Mesodermal cell (in vitro differentiated cells): ENCODE measurements at regions not wholly inside any gene's neighbourhood (a gene's known extent, or its start where the extent isn't known, plus 50 kb on each side); places are given as distances from the start of the nearest gene placed in this dataset.
"Not testable (repeated sequence)": the region's sequence is repeated elsewhere in the genome, so short reads cannot be mapped to it uniquely, and the experiment has no call there.

ENCODE experiments used
- H3K27ac ChIP-seq: 2 replicates; pipeline ENCODE4 v1.7.0; 2013; ENCODE audit warnings: mild to moderate bottlenecking, low read depth, low read length, moderate library complexity; ENCODE audit not compliant: severe bottlenecking
- H3K36me3 ChIP-seq: 2 replicates; pipeline ENCODE4 v1.7.1; 2013; ENCODE audit warnings: mild to moderate bottlenecking, low read length, moderate library complexity; ENCODE audit not compliant: control insufficient read depth, insufficient read depth
- H3K4me1 ChIP-seq: one replicate; pipeline ENCODE4 v1.7.1; 2013; ENCODE audit warnings: mild to moderate bottlenecking, low read length; ENCODE audit not compliant: insufficient read depth, control insufficient read depth, poor library complexity, severe bottlenecking
- H3K4me3 ChIP-seq: 2 replicates; pipeline ENCODE4 v1.7.0; 2013; ENCODE audit warnings: low read length, control low read depth, mild to moderate bottlenecking; ENCODE audit not compliant: insufficient read depth, poor library complexity, severe bottlenecking; ENCODE audit errors: extremely low read depth
- H3K9me3 ChIP-seq: 2 replicates; pipeline ENCODE4 v1.7.1; 2013; ENCODE audit warnings: mild to moderate bottlenecking, low read length, moderate library complexity; ENCODE audit not compliant: control insufficient read depth
- WGBS, 2 experiments: methylation state at CpG; one replicate each; pipeline ENCODE4 v1.1.5; 2013; ENCODE audit warnings: missing lambda C conversion rate in 2 of 2; ENCODE audit not compliant: insufficient coverage in 2 of 2; 5-methylcytosine and 5-hydroxymethylcytosine counted together

- Histone ChIP-seq H3K9me3 (no peaks in the 10 kb centered on the region), H3K27ac (no peak overlapping the region), H3K4me1 (no peaks in the 10 kb centered on the region), H3K36me3 (no peaks in the 10 kb centered on the region), H3K4me3 (no peak overlapping the region)
These were observed 518.6 kb upstream of the NUDT12 start for GRCh38 chr5:104081232-104081631.

- H3K4me3 ChIP-seq = no peak overlapping the region
- no peaks in the 10 kb centered on the region for H3K4me1 ChIP-seq
- H3K36me3 ChIP-seq = no peaks in the 10 kb centered on the region
- H3K27ac ChIP-seq = no peak overlapping the region
- H3K9me3 ChIP-seq = no peaks in the 10 kb centered on the region
- WGBS, 2 experiments = 100% methylated on average over 1 of the region's 2 CpGs; no CpG with 5 or more reads in 1 of the 2 experiments
These were observed 518.1 kb upstream of the NUDT12 start for GRCh38 chr5:104080646-104081175.

GRCh38 chr5:104079861-104080645, 517.5 kb upstream of the NUDT12 start:
- H3K9me3 ChIP-seq, H3K4me1 ChIP-seq, H3K36me3 ChIP-seq, H3K4me3 ChIP-seq, H3K27ac ChIP-seq: not testable (repeated sequence)
- WGBS, 2 experiments = 94 to 95% methylated on average over 11 to 13 of the region's 29 CpGs

- no CpG with 5 or more reads among the region's 2 CpGs for WGBS, 2 experiments
- H3K9me3 ChIP-seq = no peaks in the 10 kb centered on the region
- no peak overlapping the region for H3K27ac ChIP-seq
- no peak overlapping the region for H3K4me3 ChIP-seq
- H3K36me3 ChIP-seq = no peaks in the 10 kb centered on the region
- no peaks in the 10 kb centered on the region for H3K4me1 ChIP-seq
These were observed 509.3 kb upstream of the NUDT12 start for GRCh38 chr5:104071887-104072286.

GRCh38 chr5:104062621-104063377, 500.2 kb upstream of the NUDT12 start:
- Histone ChIP-seq H3K36me3 (no peaks in the 10 kb centered on the region), H3K4me1 (no peaks in the 10 kb centered on the region), H3K27ac (no peak overlapping the region), H3K4me3 (no peak overlapping the region), H3K9me3 (no peaks in the 10 kb centered on the region)
- 60 to 83% methylated on average over 1 to 3 of the region's 9 CpGs for WGBS, 2 experiments

DNA sequence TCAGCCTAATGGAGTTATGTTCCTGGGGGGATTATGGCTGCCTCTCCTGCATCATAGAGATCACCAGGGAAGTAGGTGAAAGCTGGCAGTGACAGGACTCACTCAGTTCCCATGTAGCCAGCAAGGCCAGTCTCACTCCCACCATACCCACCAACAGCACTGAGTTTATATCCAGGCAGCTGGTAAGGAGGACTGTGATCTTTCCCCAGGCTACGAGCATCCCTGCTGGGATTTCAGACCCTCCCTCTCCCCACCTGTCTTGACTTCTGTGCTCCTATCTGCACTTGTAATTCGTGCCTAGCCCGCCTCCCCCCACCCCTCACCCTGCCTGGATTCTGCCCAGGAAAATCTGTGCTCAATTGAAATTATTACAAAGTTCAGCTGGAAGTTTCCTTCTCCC, 499.1 kb upstream of the NUDT12 start:
- 90 to 92% methylated on average over 3 of the region's 3 CpGs for WGBS, 2 experiments
- H3K4me3 ChIP-seq = no peak overlapping the region
- H3K4me1 ChIP-seq = no peaks in the 10 kb centered on the region
- no peaks in the 10 kb centered on the region for H3K9me3 ChIP-seq
- H3K36me3 ChIP-seq = no peaks in the 10 kb centered on the region
- no peak overlapping the region for H3K27ac ChIP-seq

GRCh38 chr5:104053353-104053649, 490.7 kb upstream of the NUDT12 start:
- no peaks in the 10 kb centered on the region for H3K36me3 ChIP-seq
- no CpG with 5 or more reads among the region's 2 CpGs for WGBS, 2 experiments
- no peak overlapping the region for H3K27ac ChIP-seq
- no peaks in the 10 kb centered on the region for H3K4me1 ChIP-seq
- H3K4me3 ChIP-seq = no peak overlapping the region
- no peaks in the 10 kb centered on the region for H3K9me3 ChIP-seq

GRCh38 chr5:104052558-104053352, 490.2 kb upstream of the NUDT12 start:
- H3K36me3 ChIP-seq = no peaks in the 10 kb centered on the region
- WGBS, 2 experiments = 100% methylated on average over 2 of the region's 7 CpGs; no CpG with 5 or more reads in 1 of the 2 experiments
- H3K9me3 ChIP-seq = no peaks in the 10 kb centered on the region
- H3K27ac ChIP-seq = no peak overlapping the region
- H3K4me3 ChIP-seq = no peak overlapping the region
- no peaks in the 10 kb centered on the region for H3K4me1 ChIP-seq

DNA sequence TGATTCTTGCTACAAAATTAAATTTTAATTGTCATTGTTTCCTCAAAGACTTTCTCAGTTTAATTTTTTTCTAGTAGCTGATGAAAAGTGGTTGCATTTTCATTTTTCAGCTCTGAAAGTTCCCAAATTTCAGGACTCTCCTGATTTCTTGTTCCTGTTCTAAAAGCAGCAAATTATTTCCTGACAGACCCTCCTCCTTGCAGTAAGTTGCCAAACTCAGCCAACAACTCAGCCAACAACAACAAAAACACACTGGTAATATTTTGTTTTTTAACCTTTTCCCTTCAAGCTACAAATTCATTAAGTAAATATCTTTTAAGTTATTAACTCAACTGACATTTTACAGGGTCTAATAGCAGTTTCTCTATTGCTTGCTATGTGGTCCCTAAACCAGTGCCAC, 487.8 kb upstream of the NUDT12 start:
- no peak overlapping the region for H3K4me3 ChIP-seq
- H3K4me1 ChIP-seq = no peaks in the 10 kb centered on the region
- no peak overlapping the region for H3K27ac ChIP-seq
- H3K9me3 ChIP-seq = no peaks in the 10 kb centered on the region
- no peaks in the 10 kb centered on the region for H3K36me3 ChIP-seq

GRCh38 chr5:104049752-104050151, 487.2 kb upstream of the NUDT12 start:
- H3K27ac ChIP-seq = no peak overlapping the region
- no peak overlapping the region for H3K4me3 ChIP-seq
- no peaks in the 10 kb centered on the region for H3K4me1 ChIP-seq
- no peaks in the 10 kb centered on the region for H3K36me3 ChIP-seq
- WGBS, 2 experiments = 91 to 94% methylated on average over 7 to 8 of the region's 8 CpGs
- H3K9me3 ChIP-seq = no peaks in the 10 kb centered on the region
